ENCODE measurements at regions not wholly inside any gene's neighbourhood (a gene's known extent, or its start where the extent isn't known, plus 50 kb on each side); places are given as distances from the start of the nearest gene placed in this dataset.
"Not testable (repeated sequence)": the region's sequence is repeated elsewhere in the genome, so short reads cannot be mapped to it uniquely, and the experiment has no call there.

DNA sequence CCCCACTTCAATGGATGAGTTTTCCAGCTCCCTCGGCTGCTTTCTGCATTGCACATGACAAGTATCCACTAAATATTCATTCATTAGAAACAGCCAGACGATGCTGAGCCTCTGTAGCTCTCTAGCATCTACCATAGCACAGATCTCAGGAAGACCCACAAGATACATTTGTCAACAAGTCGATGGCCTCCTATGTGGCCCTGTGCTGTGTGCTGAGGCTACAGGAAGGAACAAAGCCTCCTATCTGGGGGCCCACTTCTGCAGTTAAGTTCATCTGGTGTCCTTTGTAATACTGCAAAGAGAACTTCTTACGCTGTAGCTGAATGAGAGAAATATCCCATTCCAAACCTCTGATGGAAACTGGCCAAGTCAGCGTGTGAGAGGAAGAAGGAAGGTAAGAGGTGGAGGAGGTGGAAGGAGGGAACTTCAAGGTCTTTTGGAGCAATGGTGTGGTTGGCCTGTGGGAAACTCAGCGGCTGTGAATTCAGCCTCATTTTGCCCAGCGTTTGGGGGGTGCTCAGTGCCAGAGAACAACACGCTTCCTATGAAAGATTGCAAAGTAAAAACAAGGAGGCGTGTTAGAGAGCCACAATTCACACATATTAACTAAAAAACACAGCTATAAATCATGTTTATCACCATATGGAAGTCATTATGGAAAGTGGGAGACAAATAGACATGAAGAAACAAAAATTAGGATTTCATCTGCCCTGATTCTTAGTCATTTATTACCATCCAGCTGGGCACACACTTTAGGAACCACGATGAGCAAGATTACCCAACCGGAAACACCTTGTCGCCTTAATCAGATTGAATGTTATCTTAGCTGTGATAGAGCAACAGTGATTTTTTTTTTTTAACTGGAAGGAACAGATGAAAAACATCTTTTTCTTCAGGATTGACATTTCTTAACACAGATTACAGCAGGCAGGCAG, 62.2 kb upstream of the USP6NL start:
- no peak for TF ChIP-seq ZNF274 (IDR thresholded peaks at IDR 0.05; ENCODE audit: low read depth, low read length)
- no peak for TF ChIP-seq SUZ12 (IDR thresholded peaks at IDR 0.05; ENCODE audit: extremely low read depth, insufficient read depth, insufficient read length)
- no peak for TF ChIP-seq YY1 (IDR thresholded peaks at IDR 0.05; ENCODE audit: insufficient read depth, insufficient read length)
- H3K4me1 ChIP-seq (ENCODE audit: insufficient read depth, insufficient read length): no peaks in the 10 kb centered on the region
- DNase-seq (ENCODE audit: low read depth, low spot score): no peak

DNA sequence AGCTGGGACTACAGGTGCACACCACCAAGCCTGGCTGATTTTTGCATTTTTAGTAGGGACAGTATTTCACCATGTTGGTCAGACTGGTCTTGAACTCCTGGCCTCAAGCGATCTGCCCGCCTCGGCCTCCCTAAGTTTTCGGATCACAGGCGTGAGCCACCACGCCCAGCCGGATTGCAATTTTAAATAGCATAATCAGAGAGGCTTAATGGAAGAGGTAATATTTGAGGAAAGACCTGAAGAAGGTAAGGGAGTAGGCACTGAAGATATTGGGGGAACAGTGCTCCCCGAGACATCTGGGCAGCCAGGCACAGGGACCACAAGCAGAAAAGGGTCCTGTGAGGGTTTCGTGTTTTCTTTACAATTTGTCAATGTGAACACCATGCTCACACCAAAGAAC, 61.4 kb upstream of the USP6NL start:
- H3K27me3 ChIP-seq (ENCODE audit: insufficient read depth, insufficient read length): no peaks in the 10 kb centered on the region
- H3K4me3 ChIP-seq (ENCODE audit: insufficient read length, low read depth): no peak overlapping the region
- H3K4me1 ChIP-seq (ENCODE audit: insufficient read depth, insufficient read length): no peaks in the 10 kb centered on the region
- DNase-seq (ENCODE audit: low read depth, low spot score): no peak
- H3K36me3 ChIP-seq (ENCODE audit: insufficient read depth, insufficient read length, low read length): no peaks in the 10 kb centered on the region
- no peak overlapping the region for H3K9ac ChIP-seq (ENCODE audit: insufficient read length, low read depth)
- no peaks in the 10 kb centered on the region for H3K9me3 ChIP-seq (ENCODE audit: insufficient read depth, low read length)
- TF ChIP-seq YY1 (IDR thresholded peaks at IDR 0.05; ENCODE audit: insufficient read depth, insufficient read length) (no peak), SUZ12 (IDR thresholded peaks at IDR 0.05; ENCODE audit: extremely low read depth, insufficient read depth, insufficient read length) (no peak), ZNF274 (IDR thresholded peaks at IDR 0.05; ENCODE audit: low read depth, low read length) (no peak)

More for the DNA sequence above, 62.2 kb upstream of the USP6NL start:
- Histone ChIP-seq H3K9me3 (ENCODE audit: insufficient read depth, low read length) (no peaks in the 10 kb centered on the region), H3K36me3 (ENCODE audit: insufficient read depth, insufficient read length, low read length) (no peaks in the 10 kb centered on the region), H3K27me3 (ENCODE audit: insufficient read depth, insufficient read length) (no peaks in the 10 kb centered on the region), H3K9ac (ENCODE audit: insufficient read length, low read depth) (no peak overlapping the region), H3K4me3 (ENCODE audit: insufficient read length, low read depth) (no peak overlapping the region)

DNA sequence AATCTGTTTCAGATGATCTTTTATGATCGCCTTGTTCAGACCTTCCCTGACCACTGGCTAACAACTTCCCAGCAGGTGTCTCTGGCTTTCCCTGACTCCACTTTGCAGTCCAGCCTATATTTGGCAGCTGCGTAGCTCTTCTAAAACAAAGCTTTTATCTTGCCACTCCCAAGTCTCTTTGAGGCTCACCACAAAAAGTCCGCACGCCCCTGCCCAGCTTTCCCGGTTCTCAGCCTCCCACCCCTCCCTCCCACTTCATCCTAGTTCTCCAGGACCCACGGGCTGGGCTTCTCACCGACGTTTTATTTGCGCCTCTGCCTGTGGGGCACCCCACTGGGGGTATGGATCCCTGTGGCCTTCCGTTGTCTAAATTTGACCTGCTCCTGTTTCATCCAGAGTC, 58.9 kb upstream of the USP6NL start:
- H3K9ac ChIP-seq (ENCODE audit: insufficient read length, low read depth): no peak overlapping the region
- no peak overlapping the region for H3K4me3 ChIP-seq (ENCODE audit: insufficient read length, low read depth)
- no peaks in the 10 kb centered on the region for H3K9me3 ChIP-seq (ENCODE audit: insufficient read depth, low read length)
- TF ChIP-seq ZNF274 (IDR thresholded peaks at IDR 0.05; ENCODE audit: low read depth, low read length) (no peak), SUZ12 (IDR thresholded peaks at IDR 0.05; ENCODE audit: extremely low read depth, insufficient read depth, insufficient read length) (no peak), YY1 (IDR thresholded peaks at IDR 0.05; ENCODE audit: insufficient read depth, insufficient read length) (no peak)
- H3K27me3 ChIP-seq (ENCODE audit: insufficient read depth, insufficient read length): no peaks in the 10 kb centered on the region
- no peak for DNase-seq (ENCODE audit: low read depth, low spot score)
- H3K36me3 ChIP-seq (ENCODE audit: insufficient read depth, insufficient read length, low read length): no peaks in the 10 kb centered on the region
- no peaks in the 10 kb centered on the region for H3K4me1 ChIP-seq (ENCODE audit: insufficient read depth, insufficient read length)

DNA sequence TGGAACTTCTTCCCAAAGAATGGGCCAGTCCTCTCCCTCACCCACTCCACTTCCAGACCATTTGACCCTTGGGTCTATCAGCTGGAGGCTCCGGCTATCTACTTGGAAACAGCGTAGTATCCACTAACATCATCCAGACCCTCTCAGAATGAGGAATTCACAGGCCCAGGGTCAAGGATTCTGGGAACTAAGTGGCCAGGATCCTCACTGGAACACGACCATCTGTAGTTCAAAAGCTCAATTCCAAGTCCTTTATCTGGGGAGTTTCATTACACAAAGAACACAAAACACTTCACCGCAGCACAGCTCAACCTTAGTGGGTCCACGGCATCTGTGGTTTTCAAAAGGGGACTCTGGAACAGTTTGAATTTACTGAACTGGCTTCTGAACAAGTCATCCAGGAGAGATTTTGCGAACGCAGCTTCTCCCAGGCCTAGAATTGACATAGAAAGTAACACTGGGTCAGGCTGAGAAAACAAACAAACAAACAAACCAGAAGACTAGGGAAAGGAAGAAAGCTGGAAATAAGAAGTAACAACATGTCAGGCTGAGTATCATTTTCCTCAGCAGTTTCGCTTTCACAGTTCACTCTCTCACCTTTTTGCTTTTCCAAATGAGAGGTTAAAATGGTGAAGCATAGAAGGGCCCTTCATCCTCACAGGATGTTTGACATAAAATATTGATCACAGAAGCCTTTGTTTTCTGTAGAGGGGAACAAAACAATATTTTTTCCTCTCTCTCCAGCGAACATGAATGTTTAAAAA, 57.6 kb upstream of the USP6NL start:
- no peaks in the 10 kb centered on the region for H3K9me3 ChIP-seq (ENCODE audit: insufficient read depth, low read length)
- no peaks in the 10 kb centered on the region for H3K4me1 ChIP-seq (ENCODE audit: insufficient read depth, insufficient read length)
- no peak overlapping the region for H3K4me3 ChIP-seq (ENCODE audit: insufficient read length, low read depth)
- no peaks in the 10 kb centered on the region for H3K36me3 ChIP-seq (ENCODE audit: insufficient read depth, insufficient read length, low read length)
- H3K27me3 ChIP-seq (ENCODE audit: insufficient read depth, insufficient read length): no peaks in the 10 kb centered on the region
- no peak overlapping the region for H3K9ac ChIP-seq (ENCODE audit: insufficient read length, low read depth)
- no peak for TF ChIP-seq SUZ12 (IDR thresholded peaks at IDR 0.05; ENCODE audit: extremely low read depth, insufficient read depth, insufficient read length)
- TF ChIP-seq ZNF274 (IDR thresholded peaks at IDR 0.05; ENCODE audit: low read depth, low read length): no peak
- no peak for TF ChIP-seq YY1 (IDR thresholded peaks at IDR 0.05; ENCODE audit: insufficient read depth, insufficient read length)
- no peak for DNase-seq (ENCODE audit: low read depth, low spot score)

DNA sequence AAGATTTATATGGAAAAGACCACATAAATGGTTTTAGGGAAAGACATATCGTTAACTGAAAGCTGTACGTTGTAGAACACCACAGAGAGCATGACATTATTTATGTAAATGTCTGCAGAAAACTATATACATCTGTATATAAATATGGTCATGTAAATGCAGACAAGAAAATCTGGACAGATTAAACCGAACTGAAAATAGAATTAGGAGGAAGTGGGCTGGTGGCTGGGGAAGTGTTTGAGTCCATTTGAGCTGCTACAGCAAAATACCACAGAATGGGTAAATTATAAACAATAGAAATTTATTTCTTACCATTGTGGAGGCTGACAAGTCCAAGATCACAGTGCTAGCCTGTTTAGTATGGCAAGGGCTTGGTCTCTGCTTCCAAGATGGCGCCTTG, 56.3 kb upstream of the USP6NL start:
- Histone ChIP-seq H3K4me3 (ENCODE audit: insufficient read length, low read depth) (no peak overlapping the region), H3K27me3 (ENCODE audit: insufficient read depth, insufficient read length) (no peaks in the 10 kb centered on the region), H3K36me3 (ENCODE audit: insufficient read depth, insufficient read length, low read length) (no peaks in the 10 kb centered on the region), H3K9ac (ENCODE audit: insufficient read length, low read depth) (no peak overlapping the region), H3K9me3 (ENCODE audit: insufficient read depth, low read length) (no peaks in the 10 kb centered on the region), H3K4me1 (ENCODE audit: insufficient read depth, insufficient read length) (no peaks in the 10 kb centered on the region)
- no peak for TF ChIP-seq YY1 (IDR thresholded peaks at IDR 0.05; ENCODE audit: insufficient read depth, insufficient read length)
- no peak for TF ChIP-seq ZNF274 (IDR thresholded peaks at IDR 0.05; ENCODE audit: low read depth, low read length)
- TF ChIP-seq SUZ12 (IDR thresholded peaks at IDR 0.05; ENCODE audit: extremely low read depth, insufficient read depth, insufficient read length): no peak
- DNase-seq (ENCODE audit: low read depth, low spot score): no peak

DNA sequence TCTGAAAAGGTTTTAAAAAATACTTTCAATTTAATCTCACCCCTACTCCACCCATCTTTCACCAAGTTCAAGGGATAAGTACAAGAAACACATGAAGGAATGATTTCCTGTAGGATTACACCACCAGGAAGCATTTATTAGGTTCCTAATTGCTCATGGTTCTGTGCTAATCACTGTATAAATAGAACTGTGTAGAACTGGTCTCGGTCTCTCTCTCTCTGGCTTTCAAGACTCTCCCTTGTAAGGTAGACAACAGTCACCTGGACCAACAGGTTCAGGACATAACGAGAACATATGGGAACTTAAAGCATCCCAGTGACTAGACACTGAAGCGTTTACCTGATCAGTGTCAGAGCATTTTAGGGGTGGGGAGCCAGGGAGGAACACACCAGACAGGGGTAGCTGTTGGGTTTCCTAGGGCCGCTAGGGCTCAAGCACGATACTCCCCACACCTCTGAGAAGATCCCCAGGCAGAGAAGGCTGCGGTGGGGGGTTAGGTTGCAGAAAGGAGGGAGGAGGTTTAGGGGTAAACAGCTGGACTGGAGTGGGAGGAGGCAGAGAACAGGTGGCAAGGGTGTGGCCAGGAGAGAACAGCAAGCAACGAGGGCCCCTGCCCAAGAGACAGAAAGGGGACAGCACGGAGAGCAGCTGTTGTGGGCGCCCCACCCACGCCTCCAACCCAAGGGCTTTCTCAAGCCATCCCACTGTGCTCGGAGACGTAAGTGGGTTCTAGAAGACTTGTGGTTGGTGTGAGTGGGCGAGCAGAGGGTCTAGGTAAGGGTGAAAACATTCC, 52.5 kb upstream of the USP6NL start:
- Histone ChIP-seq H3K4me3 (ENCODE audit: insufficient read length, low read depth) (no peak overlapping the region), H3K27me3 (ENCODE audit: insufficient read depth, insufficient read length) (no peaks in the 10 kb centered on the region), H3K9ac (ENCODE audit: insufficient read length, low read depth) (no peak overlapping the region), H3K4me1 (ENCODE audit: insufficient read depth, insufficient read length) (no peaks in the 10 kb centered on the region), H3K36me3 (ENCODE audit: insufficient read depth, insufficient read length, low read length) (no peaks in the 10 kb centered on the region), H3K9me3 (ENCODE audit: insufficient read depth, low read length) (no peaks in the 10 kb centered on the region)
- TF ChIP-seq YY1 (IDR thresholded peaks at IDR 0.05; ENCODE audit: insufficient read depth, insufficient read length) (no peak), ZNF274 (IDR thresholded peaks at IDR 0.05; ENCODE audit: low read depth, low read length) (no peak), SUZ12 (IDR thresholded peaks at IDR 0.05; ENCODE audit: extremely low read depth, insufficient read depth, insufficient read length) (no peak)
- DNase-seq (ENCODE audit: low read depth, low spot score): no peak

DNA sequence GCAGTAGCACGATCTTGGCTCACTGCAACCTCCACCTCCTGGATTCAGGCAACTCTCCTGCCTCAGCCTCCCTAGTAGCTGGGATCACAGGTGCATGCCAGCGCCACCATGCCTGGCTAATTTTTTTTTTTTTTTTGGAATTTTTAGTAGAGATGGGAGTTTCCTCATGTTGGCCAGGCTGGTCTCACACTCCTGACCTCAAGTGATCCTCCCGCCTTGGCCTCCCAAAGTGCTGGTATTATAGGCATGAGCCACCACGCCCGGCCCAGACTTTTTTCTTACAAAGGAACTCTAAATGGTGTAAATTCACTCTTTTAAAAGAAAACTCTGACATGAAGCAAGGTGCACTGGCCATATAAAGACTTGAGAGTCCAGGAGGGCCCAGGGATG, 51.7 kb upstream of the USP6NL start:
- H3K4me1 ChIP-seq (ENCODE audit: insufficient read depth, insufficient read length); H3K9me3 ChIP-seq (ENCODE audit: insufficient read depth, low read length); H3K27me3 ChIP-seq (ENCODE audit: insufficient read depth, insufficient read length); H3K9ac ChIP-seq (ENCODE audit: insufficient read length, low read depth); H3K4me3 ChIP-seq (ENCODE audit: insufficient read length, low read depth); DNase-seq (ENCODE audit: low read depth, low spot score); H3K36me3 ChIP-seq (ENCODE audit: insufficient read depth, insufficient read length, low read length): not testable (repeated sequence)

Measured in NT2/D1 (cell line).